CD4-positive, alpha-beta memory T cell (primary cell): ENCODE measurements at regions not wholly inside any gene's neighbourhood (a gene's known extent, or its start where the extent isn't known, plus 50 kb on each side); places are given as distances from the start of the nearest gene placed in this dataset.
"Not testable (repeated sequence)": the region's sequence is repeated elsewhere in the genome, so short reads cannot be mapped to it uniquely, and the experiment has no call there.

ENCODE experiments used
- CTCF ChIA-PET: fragments of 350-600 bp; sonication (Branson Sonifier 250); formaldehyde crosslinking; loops from one replicate; lab custom pipeline; 2021; ENCODE audit warnings: inconsistent platforms; ENCODE audit not compliant: partially characterized antibody; lab: Charles Lee
- POLR2A ChIA-PET: fragments of 350-600 bp; sonication (Branson Sonifier 250); formaldehyde crosslinking; loops from one replicate; lab custom pipeline; 2021; ENCODE audit not compliant: partially characterized antibody; lab: Charles Lee
- DNase-seq, 5 donors: peaks; one replicate each; pipeline versions ENCODE4 v3.0.0 to v3.0.0-alpha.2; 2020 to 2022; ENCODE audit warnings: mixed read lengths in 1 of 5
- H3K27ac ChIP-seq: one replicate; pipeline ENCODE4 v1.7.0; 2013; ENCODE audit warnings: low read depth, low read length
- H3K27me3 ChIP-seq: 2 replicates; pipeline ENCODE4 v1.7.0; 2013; ENCODE audit warnings: mild to moderate bottlenecking, low read length, moderate library complexity; ENCODE audit not compliant: insufficient read depth
- H3K36me3 ChIP-seq: 2 replicates; pipeline ENCODE4 v1.7.0; 2013; ENCODE audit warnings: mild to moderate bottlenecking, low read length, moderate library complexity; ENCODE audit not compliant: insufficient read depth
- H3K4me1 ChIP-seq: 2 replicates; pipeline ENCODE4 v1.7.0; 2013; ENCODE audit warnings: mild to moderate bottlenecking, low read length, moderate library complexity; ENCODE audit not compliant: insufficient read depth
- H3K4me3 ChIP-seq, 2 donors: one replicate each; pipeline ENCODE4 v1.7.0; 2013; ENCODE audit warnings: low read length in 2 of 2, mild to moderate bottlenecking in 1 of 2
- H3K9me3 ChIP-seq, 2 donors: one replicate each; pipeline ENCODE4 v1.7.0; 2013; ENCODE audit warnings: low read length in 2 of 2, control low read depth in 1 of 2; ENCODE audit not compliant: control insufficient read depth in 1 of 2
- H3K27ac Mint-ChIP-seq, 7 donors: one replicate each; pipeline ENCODE4 v1.8.0; 2020 to 2021; ENCODE audit warnings: mixed read lengths in 7 of 7, mild to moderate bottlenecking in 6 of 7, inconsistent platforms in 3 of 7, moderate library complexity in 3 of 7
- H3K27me3 Mint-ChIP-seq, 2 donors: one replicate each; pipeline ENCODE4 v1.8.0; 2020 to 2021; ENCODE audit warnings: mixed read lengths in 2 of 2
- H3K36me3 Mint-ChIP-seq, 2 donors: one replicate each; pipeline ENCODE4 v1.8.0; 2020 to 2021; ENCODE audit warnings: mixed read lengths in 2 of 2, inconsistent platforms in 1 of 2, mild to moderate bottlenecking in 1 of 2
- H3K4me1 Mint-ChIP-seq, 4 donors: one replicate each; pipeline ENCODE4 v1.8.0; 2020 to 2021; ENCODE audit warnings: mixed read lengths in 4 of 4, mild to moderate bottlenecking in 1 of 4
- H3K4me3 Mint-ChIP-seq, 8 donors: one replicate each; pipeline ENCODE4 v1.8.0; 2020 to 2021; ENCODE audit warnings: mixed read lengths in 8 of 8, mild to moderate bottlenecking in 7 of 8, moderate library complexity in 6 of 8, inconsistent platforms in 3 of 8
- H3K9me3 Mint-ChIP-seq, 8 donors: one replicate each; pipeline ENCODE4 v1.8.0; 2020 to 2021; ENCODE audit warnings: mixed read lengths in 8 of 8, mild to moderate bottlenecking in 5 of 8, inconsistent platforms in 3 of 8, moderate library complexity in 1 of 8
- intact Hi-C: fragments of 100-400 bp; cut with micrococcal nuclease; formaldehyde crosslinking; loops from one replicate; pipeline ENCODE4 v1.15.1; 2023

- ChIA-PET POLR2A (no interaction called here), CTCF (interaction anchor here (2.7 to 4.1 kb wide), 2 partner anchors 8 to 576 kb away, joined by 14 to 17 read pairs; no protein-coding TSS in a partner anchor)
- no peaks in the 10 kb centered on the region for H3K36me3 Mint-ChIP-seq
- H3K4me1 ChIP-seq: no peaks in the 10 kb centered on the region
- no peak overlapping the region for H3K4me3 Mint-ChIP-seq
- no peaks in the 10 kb centered on the region for H3K36me3 ChIP-seq
- H3K4me3 ChIP-seq: no peak overlapping the region
- H3K27me3 Mint-ChIP-seq: peaks cover 2 to 7% of the 10 kb centered on the region in 2 donors
- H3K9me3 ChIP-seq: no peaks in the 10 kb centered on the region
- no peak overlapping the region for H3K27ac ChIP-seq
- intact Hi-C loops: no loop called here
- H3K27ac Mint-ChIP-seq: no peak overlapping the region
- H3K4me1 Mint-ChIP-seq: no peaks in the 10 kb centered on the region
- no peak for DNase-seq
- no peaks in the 10 kb centered on the region for H3K9me3 Mint-ChIP-seq
- H3K27me3 ChIP-seq: no peaks in the 10 kb centered on the region
Measured at GRCh38 chr3:66830301-66830700, 167.8 kb upstream of the KBTBD8 start.

DNA sequence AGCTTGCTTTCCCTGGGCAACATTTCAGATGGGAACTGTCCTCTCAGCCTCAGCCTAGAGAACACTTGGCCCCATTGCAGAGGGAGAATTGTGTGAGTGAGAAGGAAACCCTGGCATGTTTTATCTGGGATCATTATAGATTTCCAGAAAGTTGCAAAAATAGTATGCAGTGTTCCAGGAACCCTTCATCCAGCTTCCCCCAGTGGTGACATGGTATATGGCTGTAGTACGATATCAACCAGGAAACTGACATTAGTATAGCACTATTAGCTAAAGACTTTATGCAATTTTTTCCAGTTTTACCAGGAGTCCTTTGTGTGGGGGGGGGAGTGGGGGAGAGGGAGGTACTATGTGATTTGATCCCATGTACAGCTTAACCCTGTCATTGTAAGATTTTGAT lies 166.2 kb upstream of the KBTBD8 start:
- Mint-ChIP-seq H3K4me1 (no peaks in the 10 kb centered on the region), H3K4me3 (no peak overlapping the region), H3K27me3 (peaks cover 6 to 7% of the 10 kb centered on the region in 2 donors), H3K27ac (no peak overlapping the region), H3K36me3 (no peaks in the 10 kb centered on the region), H3K9me3 (no peaks in the 10 kb centered on the region)
- intact Hi-C loops: no loop called here
- H3K9me3 ChIP-seq: no peaks in the 10 kb centered on the region
- DNase-seq: no peak
- ChIA-PET CTCF (interaction anchor here (2.7 kb wide), 1 partner anchor 10 kb away, joined by 17 read pairs; no protein-coding TSS in a partner anchor), POLR2A (no interaction called here)
- H3K4me1 ChIP-seq: no peaks in the 10 kb centered on the region
- no peak overlapping the region for H3K4me3 ChIP-seq
- H3K27me3 ChIP-seq: no peaks in the 10 kb centered on the region
- H3K27ac ChIP-seq: no peak overlapping the region
- H3K36me3 ChIP-seq: no peaks in the 10 kb centered on the region

DNA sequence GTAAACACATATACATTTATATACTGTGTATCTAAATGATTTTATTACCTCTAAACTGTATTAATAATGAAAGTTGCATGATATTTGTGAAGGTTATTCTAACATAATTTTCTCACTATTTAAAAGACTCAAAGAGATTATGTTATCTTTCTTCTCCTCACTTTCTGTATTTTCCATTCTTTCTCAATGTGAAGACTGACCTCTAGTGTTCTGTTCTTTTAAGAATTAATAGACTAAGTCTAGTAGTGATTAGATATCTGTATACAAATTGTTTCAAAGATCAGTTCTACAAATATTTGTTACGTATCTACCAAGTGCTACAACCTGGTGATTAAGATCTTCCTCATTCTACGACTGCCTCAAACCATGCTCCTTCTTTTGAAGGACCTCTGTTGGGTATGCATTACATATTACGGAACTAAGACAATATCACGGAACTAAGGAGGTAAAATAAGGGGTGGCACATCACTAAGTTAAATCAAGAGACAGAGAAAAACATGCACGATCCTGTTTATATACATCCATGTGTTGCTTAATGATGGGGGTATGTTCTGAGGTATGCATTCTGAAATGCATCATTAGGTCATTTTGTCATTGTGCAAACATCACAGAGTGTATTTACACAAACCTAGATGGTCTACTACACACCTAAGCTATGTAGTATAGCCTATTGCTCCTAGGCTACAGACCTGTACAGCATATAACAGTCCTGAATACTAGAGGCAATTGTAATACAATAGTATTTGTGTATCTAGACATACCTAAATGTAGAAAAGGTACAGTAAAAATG lies 161.5 kb upstream of the KBTBD8 start:
- CTCF ChIA-PET: no interaction called here

GRCh38 chr3:66838704-66839103 lies 159.4 kb upstream of the KBTBD8 start:
- no peak overlapping the region for H3K4me3 ChIP-seq
- DNase-seq: no peak
- no peaks in the 10 kb centered on the region for H3K36me3 ChIP-seq
- no peaks in the 10 kb centered on the region for H3K36me3 Mint-ChIP-seq
- H3K27me3 ChIP-seq: no peaks in the 10 kb centered on the region
- no peaks in the 10 kb centered on the region for H3K4me1 ChIP-seq
- H3K27ac ChIP-seq: no peak overlapping the region
- H3K9me3 Mint-ChIP-seq: no peaks in the 10 kb centered on the region
- no peaks in the 10 kb centered on the region for H3K4me1 Mint-ChIP-seq
- CTCF ChIA-PET: no interaction called here
- intact Hi-C loops: no loop called here
- no peak overlapping the region for H3K4me3 Mint-ChIP-seq
- H3K27me3 Mint-ChIP-seq: peaks cover 1 to 6% of the 10 kb centered on the region in 2 donors
- POLR2A ChIA-PET: no interaction called here
- no peak overlapping the region for H3K27ac Mint-ChIP-seq
- H3K9me3 ChIP-seq: no peaks in the 10 kb centered on the region

More for the DNA sequence above, 161.5 kb upstream of the KBTBD8 start:
- Mint-ChIP-seq H3K27ac (no peak overlapping the region), H3K36me3 (no peaks in the 10 kb centered on the region), H3K27me3 (peaks cover 3 to 7% of the 10 kb centered on the region in 2 donors), H3K4me1 (no peaks in the 10 kb centered on the region), H3K4me3 (no peak overlapping the region), H3K9me3 (no peaks in the 10 kb centered on the region)
- no peak overlapping the region for H3K4me3 ChIP-seq
- no peaks in the 10 kb centered on the region for H3K36me3 ChIP-seq
- H3K4me1 ChIP-seq: no peaks in the 10 kb centered on the region
- H3K9me3 ChIP-seq: no peaks in the 10 kb centered on the region
- POLR2A ChIA-PET: no interaction called here
- no peak for DNase-seq
- no peak overlapping the region for H3K27ac ChIP-seq
- no peaks in the 10 kb centered on the region for H3K27me3 ChIP-seq
- intact Hi-C loops: no loop called here

GRCh38 chr3:66839508-66839907 lies 158.6 kb upstream of the KBTBD8 start:
- Histone ChIP-seq H3K4me3 (no peak overlapping the region), H3K36me3 (no peaks in the 10 kb centered on the region), H3K9me3 (no peaks in the 10 kb centered on the region), H3K27ac (no peak overlapping the region), H3K27me3 (no peaks in the 10 kb centered on the region), H3K4me1 (no peaks in the 10 kb centered on the region)
- no peaks in the 10 kb centered on the region for H3K36me3 Mint-ChIP-seq
- DNase-seq: no peak
- H3K27me3 Mint-ChIP-seq: peaks cover 2 to 7% of the 10 kb centered on the region in 2 donors
- ChIA-PET CTCF (no interaction called here), POLR2A (no interaction called here)
- H3K4me1 Mint-ChIP-seq: no peaks in the 10 kb centered on the region
- intact Hi-C loops: no loop called here
- no peak overlapping the region for H3K4me3 Mint-ChIP-seq
- H3K9me3 Mint-ChIP-seq: peaks cover 0 to 4% (median 0%) of the 10 kb centered on the region in 8 donors
- no peak overlapping the region for H3K27ac Mint-ChIP-seq

DNA sequence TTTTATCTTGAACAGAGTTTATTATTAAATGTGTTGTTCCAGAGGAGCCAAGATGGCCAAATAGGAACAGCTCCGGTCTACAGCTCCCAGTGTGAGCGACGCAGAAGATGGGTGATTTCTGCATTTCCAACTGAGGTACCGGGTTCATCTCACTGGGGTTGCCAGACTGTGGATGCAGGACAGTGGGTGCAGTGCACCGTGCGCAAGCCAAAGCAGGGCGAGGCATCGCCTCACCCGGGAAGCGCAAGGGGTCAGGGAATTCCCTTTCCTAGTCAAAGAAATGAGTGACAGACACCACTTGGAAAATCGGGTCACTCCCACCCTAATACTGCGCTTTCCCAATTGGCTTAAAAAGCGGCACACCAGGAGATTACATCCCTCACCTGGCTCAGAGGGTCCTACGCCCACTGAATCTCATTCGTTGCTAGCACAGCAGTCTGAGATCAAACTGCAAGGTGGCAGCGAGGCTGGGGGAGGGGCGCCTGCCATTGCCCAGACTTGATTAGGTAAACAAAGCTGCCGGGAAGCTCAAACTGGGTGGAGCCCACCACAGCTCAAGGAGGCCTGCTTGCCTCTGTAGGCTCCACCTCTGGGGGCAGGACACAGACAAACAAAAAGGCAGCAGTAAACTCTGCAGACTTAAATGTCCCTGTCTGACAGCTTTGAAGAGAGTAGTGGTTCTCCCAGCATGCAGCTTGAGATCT lies 155.2 kb upstream of the KBTBD8 start:
- H3K4me1 ChIP-seq, H3K27ac Mint-ChIP-seq, H3K27ac ChIP-seq, H3K36me3 ChIP-seq, H3K36me3 Mint-ChIP-seq, H3K4me1 Mint-ChIP-seq, H3K4me3 Mint-ChIP-seq, H3K9me3 ChIP-seq, POLR2A ChIA-PET, intact Hi-C loops, H3K27me3 ChIP-seq, DNase-seq, CTCF ChIA-PET, H3K4me3 ChIP-seq, H3K27me3 Mint-ChIP-seq: not testable (repeated sequence)
- H3K9me3 Mint-ChIP-seq: peaks cover 0 to 18% (median 16%) of the 10 kb centered on the region in 8 donors

DNA sequence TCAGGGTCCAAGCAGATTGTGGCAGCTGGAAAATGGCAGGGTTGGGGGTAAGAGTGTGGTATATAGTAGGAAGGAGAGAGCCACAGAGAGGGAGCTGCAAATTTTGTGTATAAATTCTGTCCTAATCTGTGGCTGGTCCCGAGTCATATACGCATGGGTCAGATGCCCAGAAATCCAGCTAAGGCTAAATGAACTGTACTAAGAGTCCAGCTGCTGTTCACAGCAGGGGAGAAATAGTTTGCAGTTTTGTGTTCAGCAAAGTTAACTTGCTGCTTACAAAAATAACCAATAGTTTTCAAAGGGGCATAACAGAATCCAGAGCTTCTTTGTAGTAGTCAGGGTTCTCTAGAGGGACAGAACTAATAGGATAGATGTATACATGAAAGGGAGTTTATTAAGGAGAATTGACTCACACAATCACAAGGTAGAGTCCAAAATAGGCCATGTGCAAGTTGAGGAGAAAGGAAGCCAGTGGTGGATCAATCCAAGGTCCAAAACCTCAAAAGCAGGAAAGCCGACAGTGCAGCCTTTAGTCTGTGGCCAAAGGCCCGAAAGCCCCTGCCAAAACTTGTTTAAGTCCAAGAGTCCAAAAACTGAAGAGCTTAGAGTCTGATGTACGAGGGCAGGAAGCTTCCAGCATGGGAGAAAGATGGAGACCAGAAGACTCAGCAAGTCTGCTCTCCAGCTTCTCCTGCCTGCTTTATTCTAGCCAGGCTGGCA lies 146.1 kb upstream of the KBTBD8 start:
- no peaks in the 10 kb centered on the region for H3K4me1 Mint-ChIP-seq
- Histone ChIP-seq H3K27me3 (no peaks in the 10 kb centered on the region), H3K4me3 (no peak overlapping the region), H3K4me1 (no peaks in the 10 kb centered on the region), H3K27ac (no peak overlapping the region), H3K9me3 (no peaks in the 10 kb centered on the region), H3K36me3 (no peaks in the 10 kb centered on the region)
- ChIA-PET CTCF (no interaction called here), POLR2A (no interaction called here)
- intact Hi-C loops: no loop called here
- H3K4me3 Mint-ChIP-seq: no peak overlapping the region
- no peaks in the 10 kb centered on the region for H3K36me3 Mint-ChIP-seq
- DNase-seq: no peak
- no peak overlapping the region for H3K27ac Mint-ChIP-seq
- peaks cover 0 to 5% (median 3%) of the 10 kb centered on the region in 8 donors for H3K9me3 Mint-ChIP-seq
- peaks cover 0 to 3% of the 10 kb centered on the region in 2 donors for H3K27me3 Mint-ChIP-seq
